ENCODE measurements at regions not wholly inside any gene's neighbourhood (a gene's known extent, or its start where the extent isn't known, plus 50 kb on each side); places are given as distances from the start of the nearest gene placed in this dataset.

DNA sequence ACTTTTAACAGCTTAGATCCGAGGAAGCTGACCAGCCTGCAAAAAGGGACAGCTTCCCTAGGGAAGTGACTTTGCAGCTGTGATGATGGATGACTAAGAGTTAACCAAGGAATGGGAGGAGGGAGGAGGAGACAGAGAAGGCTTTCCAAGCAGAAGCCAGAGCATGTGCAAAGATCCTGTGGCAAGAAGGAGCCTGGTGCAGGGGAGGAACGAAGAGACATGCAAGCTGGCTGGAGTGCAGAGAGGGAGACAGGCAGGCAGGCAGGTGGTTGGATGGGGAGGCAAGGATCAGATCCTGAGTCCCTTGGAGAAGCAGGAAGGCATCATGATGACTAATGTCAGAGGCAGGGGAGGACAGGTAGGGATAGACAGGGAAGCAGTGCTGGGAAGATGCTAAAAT is 148.8 kb downstream of the PFKFB3 start:
- TF ChIP-seq MAX (IDR thresholded peaks at IDR 0.05; ENCODE audit: insufficient read depth, insufficient read length), result no peak
- TF ChIP-seq POLR2AphosphoS5 (IDR thresholded peaks at IDR 0.05; ENCODE audit: insufficient read depth, low read depth, low read length), result no peak
- TF ChIP-seq MYC (IDR thresholded peaks at IDR 0.05; ENCODE audit: low read depth, low read length), result no peak
- no peak for TF ChIP-seq POLR2A (IDR thresholded peaks at IDR 0.05; ENCODE audit: low read depth, low read length)
- TF ChIP-seq EZH2 (IDR thresholded peaks at IDR 0.05; ENCODE audit: borderline replicate concordance, low read depth, low read length, severe bottlenecking), result no peak
- no peak for TF ChIP-seq FOS (IDR thresholded peaks at IDR 0.05; ENCODE audit: borderline replicate concordance, insufficient read depth, low read length)
- no peak for TF ChIP-seq CTCF (IDR thresholded peaks at IDR 0.05; ENCODE audit: extremely low read depth in 1 of 2, insufficient read depth in 1 of 2, low read depth in 1 of 2, low read length in 2 of 2)
- TF ChIP-seq GATA2 (IDR thresholded peaks at IDR 0.05; ENCODE audit: insufficient read depth, insufficient read length, low read depth, low read length), result no peak
- TF ChIP-seq JUN (IDR thresholded peaks at IDR 0.05; ENCODE audit: borderline replicate concordance, insufficient read depth, insufficient read length, low read depth), result no peak
- Histone ChIP-seq H3K4me2 (ENCODE audit: insufficient read depth, low read length) (no peak overlapping the region), H3K4me1 (ENCODE audit: control insufficient read depth, extremely low read depth, insufficient read depth, low read length) (no peaks in the 10 kb centered on the region), H2AFZ (ENCODE audit: low read depth, low read length) (no peak overlapping the region), H3K9ac (replicated peaks; ENCODE audit: extremely low read depth, insufficient read depth, low read length) (no peak overlapping the region), H3K27me3 (ENCODE audit: control insufficient read depth in 2 of 2, insufficient read depth in 2 of 2, low read length in 2 of 2) (no peaks in the 10 kb centered on the region), H3K27ac (ENCODE audit: insufficient read depth, low read depth, low read length) (no peak overlapping the region), H3K9me1 (replicated peaks; ENCODE audit: control insufficient read depth, extremely low read depth, insufficient read depth, low read length) (no peaks in the 10 kb centered on the region), H4K20me1 (replicated peaks; ENCODE audit: control insufficient read depth, extremely low read depth, insufficient read depth, low read length) (no peaks in the 10 kb centered on the region), H3K36me3 (ENCODE audit: control insufficient read depth in 2 of 2, extremely low read depth in 1 of 2, insufficient read depth in 2 of 2, low read length in 2 of 2) (no peaks in the 10 kb centered on the region), H3K9me3 (replicated peaks; ENCODE audit: control insufficient read depth, insufficient read depth, low read length) (no peaks in the 10 kb centered on the region), H3K4me3 (replicated peaks in 1 of 3; ENCODE audit: insufficient read depth in 1 of 3, low read depth in 1 of 3, low read length in 3 of 3) (no peak overlapping the region), H3K79me2 (ENCODE audit: control insufficient read depth, insufficient read depth, low read length) (no peaks in the 10 kb centered on the region)
- no TSS peak for BruUV-seq (replicated peaks)
- dilution Hi-C loops (cut with MboI; ENCODE audit: extremely low pct_ligation_motif_present, low sequenced_read_pairs), result no loop called here
- DNase-seq (ENCODE audit: low read depth, low spot score), result no peak
- intact Hi-C loops (cut with micrococcal nuclease), result no loop called here
- no peak for FAIRE-seq
- CTCF ChIA-PET, result interaction anchor here (1.3 kb wide), 2 partner anchors 9 to 50 kb away, joined by 3 to 5 read pairs; no protein-coding TSS in a partner anchor
- POLR2A ChIA-PET, result no interaction called here

All from endothelial cell of umbilical vein (primary cell).